GM13976 (cell line): ENCODE measurements at regions not wholly inside any gene's neighbourhood (a gene's known extent, or its start where the extent isn't known, plus 50 kb on each side); places are given as distances from the start of the nearest gene placed in this dataset.

Experiments used
- DNase-seq: peaks from one replicate; pipeline ENCODE4 v3.0.0; 2012; ENCODE audit warnings: low spot score
- CTCF ChIP-seq: IDR thresholded peaks from 2 replicates; pipeline ENCODE4 v1.5.1; 2012; ENCODE audit warnings: borderline replicate concordance, mild to moderate bottlenecking; ENCODE audit not compliant: insufficient read depth; ENCODE audit errors: extremely low read depth, missing control alignments, control extremely low read depth
- in situ Hi-C: fragments of 300-500 bp; cut with MboI; formaldehyde crosslinking; loops from one replicate; pipeline ENCODE4 v1.12.0; 2022; ENCODE audit warnings: low sequenced_read_pairs, mixed read lengths, inconsistent platforms; ENCODE audit not compliant: unreplicated experiment

GRCh38 chr6:123715006-123715863 is 78.5 kb upstream of the TRDN start:
- DNase-seq = peak; percentile 9
- peak; percentile 59 for TF ChIP-seq CTCF
- in situ Hi-C loops = no loop called here

GRCh38 chr6:123712831-123713230 is 76.1 kb upstream of the TRDN start:
- no peak for TF ChIP-seq CTCF
- DNase-seq = no peak
- in situ Hi-C loops = no loop called here

GRCh38 chr6:123702943-123703342 is 66.2 kb upstream of the TRDN start:
- in situ Hi-C loops = loop anchor here (10.0 kb wide), 1 partner anchor 288 kb away; no protein-coding TSS in a partner anchor
- no peak for TF ChIP-seq CTCF

GRCh38 chr6:123687864-123688263 is 51.1 kb upstream of the TRDN start:
- no peak for DNase-seq
- in situ Hi-C loops = no loop called here
- no peak for TF ChIP-seq CTCF

More at GRCh38 chr6:123702943-123703342, 66.2 kb upstream of the TRDN start:
- no peak for DNase-seq
